ENCODE measurements at regions not wholly inside any gene's neighbourhood (a gene's known extent, or its start where the extent isn't known, plus 50 kb on each side); places are given as distances from the start of the nearest gene placed in this dataset.

GRCh38 chr11:15688351-15688792, 573.6 kb downstream of the INSC start:
- TF ChIP-seq CTCF (IDR thresholded peaks at IDR 0.05) (no peak), POLR2AphosphoS5 (IDR thresholded peaks at IDR 0.05) (no peak)

Data from breast epithelium (tissue), 3 donors.